HUES64 (cell line): ENCODE measurements at regions not wholly inside any gene's neighbourhood (a gene's known extent, or its start where the extent isn't known, plus 50 kb on each side); places are given as distances from the start of the nearest gene placed in this dataset.

Experiments used
- H3K27ac ChIP-seq: 2 replicates; pipeline ENCODE4 v1.7.0; 2013; ENCODE audit warnings: low read depth, low read length, inconsistent platforms
- H3K27me3 ChIP-seq: 2 replicates; pipeline ENCODE4 v1.6.1; 2013; ENCODE audit warnings: mild to moderate bottlenecking, low read length; ENCODE audit not compliant: insufficient read depth
- H3K36me3 ChIP-seq: 2 replicates; pipeline ENCODE4 v1.6.1; 2013; ENCODE audit warnings: mild to moderate bottlenecking, low read length; ENCODE audit not compliant: insufficient read depth
- H3K4me1 ChIP-seq: 2 replicates; pipeline ENCODE4 v1.6.1; 2013; ENCODE audit warnings: mild to moderate bottlenecking, low read length, moderate library complexity; ENCODE audit not compliant: insufficient read depth
- H3K4me3 ChIP-seq: 2 replicates; pipeline ENCODE4 v1.5.1; 2013; ENCODE audit warnings: mild to moderate bottlenecking, low read length, moderate library complexity
- H3K9ac ChIP-seq: 2 replicates; pipeline ENCODE4 v1.6.1; 2013; ENCODE audit warnings: mild to moderate bottlenecking, low read depth, low read length
- H3K9me3 ChIP-seq: 2 replicates; pipeline ENCODE4 v1.6.1; 2013; ENCODE audit warnings: low read depth, low read length; ENCODE audit not compliant: insufficient read depth
- WGBS: fragments of 150-250, 120-280 bp; methylation state at CpG from one replicate; pipeline ENCODE4 v1.1.7; 2013; ENCODE audit warnings: missing lambda C conversion rate; 5-methylcytosine and 5-hydroxymethylcytosine counted together

DNA sequence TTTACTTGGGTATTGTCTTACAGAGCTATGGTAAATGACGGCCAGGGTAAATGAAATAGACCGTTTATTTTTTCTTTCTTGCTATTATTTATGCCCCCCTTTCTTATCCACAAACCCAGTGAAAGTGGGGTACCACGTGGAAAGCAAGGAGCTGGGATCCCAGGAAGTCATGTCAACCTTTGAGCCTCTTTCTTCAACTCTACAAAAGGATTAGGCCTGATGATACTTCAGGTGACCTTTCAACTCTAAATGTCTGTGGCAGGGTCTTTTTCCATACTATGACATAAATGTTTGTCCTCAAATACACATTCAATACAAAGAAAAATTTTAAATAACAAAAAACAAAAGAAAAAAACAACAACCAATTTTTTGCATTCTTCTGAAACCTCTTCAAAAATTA is 291.4 kb downstream of the ADGB start:
- no peak overlapping the region for H3K9ac ChIP-seq
- H3K27me3 ChIP-seq = no peaks in the 10 kb centered on the region
- H3K9me3 ChIP-seq = no peaks in the 10 kb centered on the region
- 96% methylated on average over 3 of the region's 3 CpGs for WGBS
- no peak overlapping the region for H3K4me3 ChIP-seq
- no peaks in the 10 kb centered on the region for H3K4me1 ChIP-seq
- no peak overlapping the region for H3K27ac ChIP-seq
- H3K36me3 ChIP-seq = no peaks in the 10 kb centered on the region

DNA sequence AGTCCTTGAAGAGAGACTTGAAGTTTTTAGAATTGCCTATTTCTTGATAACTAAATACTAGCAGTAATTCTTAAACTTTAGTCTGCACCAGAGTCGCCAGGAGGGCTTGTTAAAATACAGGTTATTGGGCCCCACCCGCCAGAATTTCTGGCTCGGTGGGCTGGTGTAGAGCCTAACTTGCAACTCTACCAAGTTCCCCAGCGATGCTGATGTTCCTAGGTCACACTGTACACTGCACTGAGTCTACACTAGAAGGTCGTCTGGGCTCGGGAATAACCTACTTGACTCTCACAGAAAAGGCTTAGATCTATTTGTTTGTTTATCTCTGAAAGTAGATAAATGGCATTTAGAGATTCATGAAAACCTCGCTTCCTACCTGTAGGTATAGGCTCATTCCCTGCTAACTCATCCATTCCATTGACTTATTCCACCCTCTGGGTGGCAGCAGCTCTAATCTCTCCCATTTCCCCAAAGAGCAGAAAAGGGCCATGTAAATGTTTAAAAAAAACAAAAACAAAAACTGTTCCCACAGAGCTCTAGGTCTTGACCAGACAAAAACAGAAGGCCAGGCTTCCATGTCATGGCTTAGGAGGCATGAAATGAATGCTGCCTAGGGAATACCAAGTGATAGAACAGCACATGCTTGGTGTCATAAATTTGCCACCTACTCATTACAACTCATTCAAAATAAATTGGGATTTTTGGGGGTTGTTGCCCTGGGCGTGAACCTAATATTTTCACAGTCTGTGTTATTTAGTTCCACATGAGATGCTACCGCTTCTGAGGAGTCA is 292.1 kb downstream of the ADGB start:
- no peaks in the 10 kb centered on the region for H3K36me3 ChIP-seq
- no peaks in the 10 kb centered on the region for H3K4me1 ChIP-seq
- no peaks in the 10 kb centered on the region for H3K9me3 ChIP-seq
- no peaks in the 10 kb centered on the region for H3K27me3 ChIP-seq
- no peak overlapping the region for H3K27ac ChIP-seq
- no peak overlapping the region for H3K4me3 ChIP-seq
- no peak overlapping the region for H3K9ac ChIP-seq
- 81% methylated on average over 9 of the region's 9 CpGs for WGBS

- Histone ChIP-seq H3K9me3 (no peaks in the 10 kb centered on the region), H3K27me3 (no peaks in the 10 kb centered on the region), H3K27ac (no peak overlapping the region), H3K4me3 (no peak overlapping the region), H3K9ac (no peak overlapping the region), H3K36me3 (no peaks in the 10 kb centered on the region), H3K4me1 (no peaks in the 10 kb centered on the region)
- 98% methylated on average over 3 of the region's 3 CpGs for WGBS
Measured at GRCh38 chr6:146891615-146892265, 293.0 kb downstream of the ADGB start.

DNA sequence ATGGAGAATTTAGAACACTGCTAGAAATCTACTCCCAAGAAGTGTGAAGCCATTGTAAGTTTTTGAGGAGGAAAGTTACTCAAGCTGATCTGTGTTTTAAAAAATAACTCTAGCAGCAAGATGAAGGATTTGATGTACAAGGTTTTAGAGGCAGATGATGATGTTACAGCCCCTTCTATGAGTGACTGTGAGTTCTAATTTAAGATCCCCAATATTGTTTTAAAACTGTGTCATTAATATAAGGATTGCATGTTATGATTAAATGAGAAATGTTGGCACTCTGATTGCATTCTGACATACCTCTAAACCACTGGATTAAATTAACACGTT is 293.5 kb downstream of the ADGB start:
- Histone ChIP-seq H3K4me3 (no peak overlapping the region), H3K27me3 (no peaks in the 10 kb centered on the region), H3K27ac (no peak overlapping the region), H3K9me3 (no peaks in the 10 kb centered on the region), H3K9ac (no peak overlapping the region), H3K4me1 (no peaks in the 10 kb centered on the region), H3K36me3 (no peaks in the 10 kb centered on the region)
- no CpG with 5 or more reads among the region's 1 CpG for WGBS

DNA sequence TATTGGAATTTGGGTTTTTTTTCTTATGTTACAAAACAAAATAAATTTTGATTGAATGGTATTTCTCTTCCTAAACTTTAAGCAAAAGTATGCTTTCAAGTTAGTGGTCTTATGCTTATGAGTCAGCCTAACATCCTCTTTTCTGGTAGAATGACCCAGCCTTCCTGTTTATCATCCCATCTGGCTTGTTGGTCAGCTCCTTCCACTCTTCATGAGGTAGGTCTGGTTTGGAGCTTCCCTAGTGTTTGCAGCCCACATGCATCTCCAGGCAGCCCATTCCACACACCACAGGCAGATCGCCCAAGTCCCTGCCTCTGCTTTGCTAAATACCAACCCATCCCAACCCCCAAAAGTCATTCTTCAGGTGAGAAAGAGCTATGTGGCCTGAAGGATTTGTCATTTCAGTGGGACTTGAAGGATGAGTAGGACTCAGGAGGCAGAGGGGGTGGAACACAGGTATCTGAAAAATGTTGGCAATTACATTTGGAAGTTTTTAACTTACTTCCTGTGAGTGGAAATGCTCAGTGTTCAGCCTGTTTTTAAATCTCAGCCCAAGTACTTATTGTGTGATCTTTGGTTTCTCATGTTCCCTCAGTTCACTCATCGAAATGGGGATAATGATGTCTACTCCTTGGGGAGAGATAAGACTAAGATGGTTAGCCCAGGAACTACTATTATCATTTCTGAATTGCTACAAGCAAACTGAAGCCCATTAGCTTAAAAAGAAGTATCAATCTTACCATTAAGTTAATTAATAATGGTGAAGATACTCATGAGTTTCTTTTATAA is 294.0 kb downstream of the ADGB start:
- no peak overlapping the region for H3K27ac ChIP-seq
- H3K9me3 ChIP-seq = no peaks in the 10 kb centered on the region
- no peaks in the 10 kb centered on the region for H3K4me1 ChIP-seq
- H3K4me3 ChIP-seq = no peak overlapping the region
- H3K9ac ChIP-seq = no peak overlapping the region
- no peaks in the 10 kb centered on the region for H3K36me3 ChIP-seq
- 84% methylated on average over 2 of the region's 2 CpGs for WGBS
- H3K27me3 ChIP-seq = no peaks in the 10 kb centered on the region

DNA sequence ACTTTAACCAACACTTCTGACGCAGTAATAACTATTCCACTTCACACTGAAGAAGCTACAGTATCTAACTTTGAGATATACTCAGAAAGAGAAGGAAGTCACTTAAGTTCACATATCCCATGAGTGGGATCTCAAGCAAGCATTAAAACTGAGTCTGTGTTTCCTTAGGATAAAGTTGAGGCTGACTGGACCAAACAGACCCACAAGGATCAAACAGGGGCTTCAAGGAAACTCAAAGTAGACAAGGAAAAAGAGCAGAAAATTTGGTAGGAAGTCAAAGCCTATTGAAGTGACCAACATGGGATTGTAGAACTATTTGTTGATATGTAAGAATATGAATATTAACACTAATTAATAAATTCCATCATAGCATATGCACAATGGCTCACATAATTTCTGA is 294.9 kb downstream of the ADGB start:
- Histone ChIP-seq H3K9ac (no peak overlapping the region), H3K27ac (no peak overlapping the region), H3K36me3 (no peaks in the 10 kb centered on the region), H3K27me3 (no peaks in the 10 kb centered on the region), H3K9me3 (no peaks in the 10 kb centered on the region), H3K4me3 (no peak overlapping the region), H3K4me1 (no peaks in the 10 kb centered on the region)
- WGBS = 92% methylated on average over 1 of the region's 1 CpG

DNA sequence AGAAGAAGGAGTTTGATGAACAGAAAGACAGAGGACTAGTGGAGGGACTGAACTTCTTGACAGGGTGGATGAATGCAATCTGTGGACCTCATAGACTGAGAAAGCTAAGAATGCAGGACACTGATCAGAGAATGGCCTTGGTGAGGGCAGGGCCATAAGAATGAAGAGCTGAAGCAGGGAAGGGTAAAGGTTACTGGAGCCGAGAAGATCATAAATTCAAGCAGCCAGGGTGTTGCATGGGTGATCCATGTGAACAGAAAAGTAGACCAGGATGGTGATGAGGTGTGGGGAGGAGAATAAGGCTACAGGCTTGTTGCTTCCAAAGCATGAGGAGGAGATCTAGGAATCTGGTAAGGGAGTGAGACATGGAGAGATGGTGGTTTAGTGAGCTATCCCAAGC is 295.9 kb downstream of the ADGB start:
- 93% methylated on average over 1 of the region's 1 CpG for WGBS
- no peak overlapping the region for H3K9ac ChIP-seq
- no peaks in the 10 kb centered on the region for H3K27me3 ChIP-seq
- no peaks in the 10 kb centered on the region for H3K9me3 ChIP-seq
- no peaks in the 10 kb centered on the region for H3K36me3 ChIP-seq
- no peak overlapping the region for H3K27ac ChIP-seq
- H3K4me1 ChIP-seq = no peaks in the 10 kb centered on the region
- H3K4me3 ChIP-seq = no peak overlapping the region

DNA sequence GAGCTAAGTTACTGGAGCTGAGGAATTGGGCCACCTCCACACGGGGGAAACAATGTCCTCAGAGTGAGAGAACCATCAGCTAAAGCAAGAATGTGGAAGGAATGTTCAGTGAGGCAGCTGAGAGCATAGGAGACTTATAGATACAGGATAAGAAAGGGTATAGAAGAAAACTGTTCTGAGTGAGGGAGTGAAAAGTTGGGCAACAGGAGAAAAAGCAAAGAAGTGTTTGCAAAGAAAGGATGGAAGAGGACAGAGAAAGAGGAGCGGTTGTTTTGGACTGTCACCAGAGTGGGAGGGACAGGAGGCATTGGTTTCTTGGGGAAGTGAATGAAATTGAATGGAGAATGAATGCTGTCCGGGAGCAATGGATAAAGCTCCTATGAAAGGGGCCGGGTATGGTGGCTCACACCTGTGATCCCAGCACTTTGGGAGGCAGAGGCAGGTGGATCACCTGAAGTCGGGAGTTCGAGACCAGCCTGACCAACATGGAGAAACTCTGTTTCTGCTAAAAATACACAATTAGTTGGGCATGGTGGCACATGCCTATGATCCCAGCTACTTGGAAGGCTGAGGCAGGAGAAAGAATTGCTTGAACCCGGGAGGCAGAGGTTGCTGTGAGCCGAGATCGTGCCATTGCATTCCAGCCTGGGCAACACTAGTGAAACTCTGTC is 296.5 kb downstream of the ADGB start:
- Histone ChIP-seq H3K27me3 (no peaks in the 10 kb centered on the region), H3K4me3 (no peak overlapping the region), H3K36me3 (no peaks in the 10 kb centered on the region), H3K9me3 (no peaks in the 10 kb centered on the region), H3K4me1 (no peaks in the 10 kb centered on the region), H3K27ac (no peak overlapping the region), H3K9ac (no peak overlapping the region)
- 85% methylated on average over 9 of the region's 9 CpGs for WGBS

DNA sequence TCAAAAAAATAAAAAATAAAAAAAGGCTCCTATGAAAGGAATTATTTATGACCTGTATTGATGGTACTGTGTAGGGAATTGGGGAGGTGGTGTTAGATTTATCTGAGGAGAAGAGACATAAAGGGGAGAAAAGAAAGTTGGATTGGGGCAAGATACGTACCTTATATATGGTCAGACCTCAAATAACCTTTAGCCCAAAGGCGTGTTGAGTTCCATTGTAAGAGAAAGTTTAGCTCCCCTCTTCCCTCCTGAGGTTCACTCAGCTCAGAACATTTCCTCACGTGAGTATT is 296.9 kb downstream of the ADGB start:
- no peak overlapping the region for H3K4me3 ChIP-seq
- no peaks in the 10 kb centered on the region for H3K9me3 ChIP-seq
- H3K9ac ChIP-seq = no peak overlapping the region
- H3K4me1 ChIP-seq = no peaks in the 10 kb centered on the region
- no peaks in the 10 kb centered on the region for H3K36me3 ChIP-seq
- WGBS = 48% methylated on average over 3 of the region's 3 CpGs
- H3K27me3 ChIP-seq = no peaks in the 10 kb centered on the region
- H3K27ac ChIP-seq = no peak overlapping the region

- no peaks in the 10 kb centered on the region for H3K36me3 ChIP-seq
- no peaks in the 10 kb centered on the region for H3K9me3 ChIP-seq
- no peak overlapping the region for H3K4me3 ChIP-seq
- no peak overlapping the region for H3K27ac ChIP-seq
- H3K4me1 ChIP-seq = no peaks in the 10 kb centered on the region
- WGBS = 87% methylated on average over 8 of the region's 8 CpGs
- no peak overlapping the region for H3K9ac ChIP-seq
- H3K27me3 ChIP-seq = no peaks in the 10 kb centered on the region
Measured at GRCh38 chr6:146896062-146896813, 297.5 kb downstream of the ADGB start.
